ENCODE measurements at regions not wholly inside any gene's neighbourhood (a gene's known extent, or its start where the extent isn't known, plus 50 kb on each side); places are given as distances from the start of the nearest gene placed in this dataset.

- Histone ChIP-seq H3K36me3 (no peaks in the 10 kb centered on the region), H3K4me3 (no peak overlapping the region), H3K9me3 (no peaks in the 10 kb centered on the region), H3K27ac (no peak overlapping the region), H3K4me1 (no peaks in the 10 kb centered on the region), H3K27me3 (replicated peaks in 1 of 7) (peaks cover 0 to 50% (median 0%) of the 10 kb centered on the region in 7 donors)
- intact Hi-C loops (cut with DNase I; ENCODE audit: low total_unique reads) = no loop called here
- TF ChIP-seq POLR2AphosphoS5 (IDR thresholded peaks at IDR 0.05) (no peak), POLR2A (IDR thresholded peaks at IDR 0.05) (no peak)
- TF ChIP-seq, protein P1, sequence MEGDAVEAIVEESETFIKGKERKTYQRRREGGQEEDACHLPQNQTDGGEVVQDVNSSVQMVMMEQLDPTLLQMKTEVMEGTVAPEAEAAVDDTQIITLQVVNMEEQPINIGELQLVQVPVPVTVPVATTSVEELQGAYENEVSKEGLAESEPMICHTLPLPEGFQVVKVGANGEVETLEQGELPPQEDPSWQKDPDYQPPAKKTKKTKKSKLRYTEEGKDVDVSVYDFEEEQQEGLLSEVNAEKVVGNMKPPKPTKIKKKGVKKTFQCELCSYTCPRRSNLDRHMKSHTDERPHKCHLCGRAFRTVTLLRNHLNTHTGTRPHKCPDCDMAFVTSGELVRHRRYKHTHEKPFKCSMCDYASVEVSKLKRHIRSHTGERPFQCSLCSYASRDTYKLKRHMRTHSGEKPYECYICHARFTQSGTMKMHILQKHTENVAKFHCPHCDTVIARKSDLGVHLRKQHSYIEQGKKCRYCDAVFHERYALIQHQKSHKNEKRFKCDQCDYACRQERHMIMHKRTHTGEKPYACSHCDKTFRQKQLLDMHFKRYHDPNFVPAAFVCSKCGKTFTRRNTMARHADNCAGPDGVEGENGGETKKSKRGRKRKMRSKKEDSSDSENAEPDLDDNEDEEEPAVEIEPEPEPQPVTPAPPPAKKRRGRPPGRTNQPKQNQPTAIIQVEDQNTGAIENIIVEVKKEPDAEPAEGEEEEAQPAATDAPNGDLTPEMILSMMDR (IDR thresholded peaks at IDR 0.05 in 8 of 11, conservative IDR thresholded peaks at IDR 0.05 in 3 of 11) = no peak
- DNase-seq = peak; percentile 28
- 53 to 63% (median 55%) methylated on average over 9 of the region's 9 CpGs for WGBS, 5 donors
Measured at GRCh38 chr22:48464246-48464645, 1363.4 kb downstream of the BRD1 start.

- Histone ChIP-seq H3K4me3 (no peak overlapping the region), H3K36me3 (no peaks in the 10 kb centered on the region), H3K4me1 (no peaks in the 10 kb centered on the region), H3K27ac (no peak overlapping the region), H3K9me3 (no peaks in the 10 kb centered on the region), H3K27me3 (replicated peaks in 1 of 7) (peaks cover 0 to 49% (median 0%) of the 10 kb centered on the region in 7 donors)
- intact Hi-C loops (cut with DNase I; ENCODE audit: low total_unique reads) = no loop called here
- DNase-seq = no peak
- WGBS, 5 donors = 80 to 90% (median 86%) methylated on average over 18 to 21 of the region's 21 CpGs
- TF ChIP-seq POLR2AphosphoS5 (IDR thresholded peaks at IDR 0.05) (no peak), POLR2A (IDR thresholded peaks at IDR 0.05) (no peak)
- TF ChIP-seq, protein P1 (IDR thresholded peaks at IDR 0.05 in 8 of 11, conservative IDR thresholded peaks at IDR 0.05 in 3 of 11) = no peak
Measured at GRCh38 chr22:48459859-48460823, 1367.5 kb downstream of the BRD1 start.

DNA sequence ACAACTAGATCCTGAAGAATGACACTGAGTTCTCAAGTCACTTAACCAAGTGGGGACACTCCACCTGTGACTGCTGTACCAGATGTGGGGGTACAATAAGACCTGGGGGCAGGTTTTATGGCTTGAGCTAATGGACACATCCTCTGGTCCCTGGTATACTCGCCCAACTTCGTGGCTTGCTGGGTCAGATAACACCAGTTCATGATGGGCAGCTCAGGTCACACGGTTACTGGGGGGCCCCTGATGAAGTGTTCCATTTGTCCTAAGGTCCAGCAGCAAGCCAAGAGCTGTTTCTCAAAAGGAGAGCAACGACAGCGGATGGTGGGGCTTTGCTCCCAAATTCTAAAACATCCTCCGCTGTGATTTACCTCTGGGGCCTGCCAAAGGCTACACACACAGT is 1368.4 kb downstream of the BRD1 start:
- Histone ChIP-seq H3K27ac (no peak overlapping the region), H3K4me3 (no peak overlapping the region), H3K9me3 (no peaks in the 10 kb centered on the region), H3K27me3 (replicated peaks in 1 of 7) (peaks cover 0 to 45% (median 0%) of the 10 kb centered on the region in 7 donors), H3K36me3 (no peaks in the 10 kb centered on the region), H3K4me1 (no peaks in the 10 kb centered on the region)
- TF ChIP-seq POLR2A (IDR thresholded peaks at IDR 0.05) (no peak), POLR2AphosphoS5 (IDR thresholded peaks at IDR 0.05) (no peak)
- TF ChIP-seq, protein P1 (IDR thresholded peaks at IDR 0.05 in 8 of 11, conservative IDR thresholded peaks at IDR 0.05 in 3 of 11) = no peak
- WGBS, 5 donors = 72 to 82% (median 77%) methylated on average over 4 to 6 of the region's 6 CpGs
- intact Hi-C loops (cut with DNase I; ENCODE audit: low total_unique reads) = no loop called here
- no peak for DNase-seq

GRCh38 chr22:48456449-48456848 is 1371.2 kb downstream of the BRD1 start:
- TF ChIP-seq, protein P1 (IDR thresholded peaks at IDR 0.05 in 8 of 11, conservative IDR thresholded peaks at IDR 0.05 in 3 of 11) = no peak
- TF ChIP-seq POLR2A (IDR thresholded peaks at IDR 0.05) (no peak), POLR2AphosphoS5 (IDR thresholded peaks at IDR 0.05) (no peak)
- 85 to 95% (median 88%) methylated on average over 8 of the region's 8 CpGs for WGBS, 5 donors
- no peak overlapping the region for H3K27ac ChIP-seq
- H3K9me3 ChIP-seq = no peaks in the 10 kb centered on the region
- peaks cover 0 to 51% (median 0%) of the 10 kb centered on the region in 7 donors for H3K27me3 ChIP-seq (replicated peaks in 1 of 7)
- no peaks in the 10 kb centered on the region for H3K4me1 ChIP-seq
- DNase-seq = no peak
- no peaks in the 10 kb centered on the region for H3K36me3 ChIP-seq
- intact Hi-C loops (cut with DNase I; ENCODE audit: low total_unique reads) = no loop called here
- no peak overlapping the region for H3K4me3 ChIP-seq

All from spleen (tissue), 11 donors.